ENCODE measurements at regions not wholly inside any gene's neighbourhood (a gene's known extent, or its start where the extent isn't known, plus 50 kb on each side); places are given as distances from the start of the nearest gene placed in this dataset.
A peak's percentile ranks its signal among the peaks of the same experiment; 100 is the strongest.

- Histone ChIP-seq H3K9ac (ENCODE audit: low read length) (no peak overlapping the region), H3K4me1 (ENCODE audit: low read length) (peaks cover 19% of the 10 kb centered on the region), H3K36me3 (replicated peaks; ENCODE audit: low read depth, low read length) (peaks cover 85% of the 10 kb centered on the region), H3K27me3 (ENCODE audit: low read depth, low read length) (no peaks in the 10 kb centered on the region), H3K4me2 (ENCODE audit: low read length) (no peak overlapping the region), H4K20me1 (ENCODE audit: insufficient read depth, low read length) (no peaks in the 10 kb centered on the region), H3K9me3 (ENCODE audit: insufficient read depth, low read length) (peaks cover 15% of the 10 kb centered on the region; the same call in 1 of the 2 replicates), H3K79me2 (ENCODE audit: low read length) (peaks cover 22% of the 10 kb centered on the region), H2AFZ (ENCODE audit: low read depth, low read length) (no peak overlapping the region), H3K27ac (ENCODE audit: low read length) (no peak overlapping the region), H3K4me3 (ENCODE audit: low read length) (no peak overlapping the region)
- TF ChIP-seq, protein P1, sequence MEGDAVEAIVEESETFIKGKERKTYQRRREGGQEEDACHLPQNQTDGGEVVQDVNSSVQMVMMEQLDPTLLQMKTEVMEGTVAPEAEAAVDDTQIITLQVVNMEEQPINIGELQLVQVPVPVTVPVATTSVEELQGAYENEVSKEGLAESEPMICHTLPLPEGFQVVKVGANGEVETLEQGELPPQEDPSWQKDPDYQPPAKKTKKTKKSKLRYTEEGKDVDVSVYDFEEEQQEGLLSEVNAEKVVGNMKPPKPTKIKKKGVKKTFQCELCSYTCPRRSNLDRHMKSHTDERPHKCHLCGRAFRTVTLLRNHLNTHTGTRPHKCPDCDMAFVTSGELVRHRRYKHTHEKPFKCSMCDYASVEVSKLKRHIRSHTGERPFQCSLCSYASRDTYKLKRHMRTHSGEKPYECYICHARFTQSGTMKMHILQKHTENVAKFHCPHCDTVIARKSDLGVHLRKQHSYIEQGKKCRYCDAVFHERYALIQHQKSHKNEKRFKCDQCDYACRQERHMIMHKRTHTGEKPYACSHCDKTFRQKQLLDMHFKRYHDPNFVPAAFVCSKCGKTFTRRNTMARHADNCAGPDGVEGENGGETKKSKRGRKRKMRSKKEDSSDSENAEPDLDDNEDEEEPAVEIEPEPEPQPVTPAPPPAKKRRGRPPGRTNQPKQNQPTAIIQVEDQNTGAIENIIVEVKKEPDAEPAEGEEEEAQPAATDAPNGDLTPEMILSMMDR (IDR thresholded peaks at IDR 0.05; ENCODE audit: low read depth, low read length): no peak
- TF ChIP-seq EZH2phosphoT487 (IDR thresholded peaks at IDR 0.05; ENCODE audit: low read depth): no peak
Measured at GRCh38 chr4:163582703-163583102, 88.2 kb downstream of the TMA16 start.

GRCh38 chr4:163587867-163588266, 93.4 kb downstream of the TMA16 start:
- peaks cover 59% of the 10 kb centered on the region for H3K4me1 ChIP-seq (ENCODE audit: low read length)
- peak overlapping the region; percentile 65 for H3K4me2 ChIP-seq (ENCODE audit: low read length)
- no peaks in the 10 kb centered on the region for H3K9me3 ChIP-seq (ENCODE audit: insufficient read depth, low read length)
- TF ChIP-seq, protein P1 (IDR thresholded peaks at IDR 0.05; ENCODE audit: low read depth, low read length): peak; percentile 98
- no peak for TF ChIP-seq EZH2phosphoT487 (IDR thresholded peaks at IDR 0.05; ENCODE audit: low read depth)
- H3K79me2 ChIP-seq (ENCODE audit: low read length): peaks cover 51% of the 10 kb centered on the region
- no peaks in the 10 kb centered on the region for H3K27me3 ChIP-seq (ENCODE audit: low read depth, low read length)
- H4K20me1 ChIP-seq (ENCODE audit: insufficient read depth, low read length): no peaks in the 10 kb centered on the region
- no peak overlapping the region for H2AFZ ChIP-seq (ENCODE audit: low read depth, low read length)
- H3K9ac ChIP-seq (ENCODE audit: low read length): peak overlapping the region; percentile 81
- H3K27ac ChIP-seq (ENCODE audit: low read length): peak overlapping the region; percentile 92
- peak overlapping the region; percentile 48 for H3K4me3 ChIP-seq (ENCODE audit: low read length)
- peaks cover 42% of the 10 kb centered on the region for H3K36me3 ChIP-seq (replicated peaks; ENCODE audit: low read depth, low read length)

DNA sequence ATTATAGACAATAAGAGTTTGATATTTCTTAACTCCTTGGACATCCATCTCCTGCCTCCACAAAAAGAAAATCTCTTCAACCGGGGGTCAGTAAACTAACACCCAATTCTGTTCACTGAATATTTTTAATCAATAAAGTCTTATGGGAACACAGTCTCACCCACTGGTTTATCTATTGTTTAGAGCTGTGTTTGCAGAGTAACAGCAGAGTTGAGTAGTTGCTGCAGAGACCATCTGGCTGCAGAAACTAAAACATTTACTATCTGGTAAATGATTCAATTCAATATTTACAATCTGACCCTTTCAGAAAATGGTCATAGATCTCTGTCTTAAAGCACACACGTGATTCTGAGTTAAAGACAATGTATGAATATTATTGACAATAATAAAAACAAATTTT, 94.0 kb downstream of the TMA16 start:
- H3K27me3 ChIP-seq (ENCODE audit: low read depth, low read length): no peaks in the 10 kb centered on the region
- no peaks in the 10 kb centered on the region for H3K9me3 ChIP-seq (ENCODE audit: insufficient read depth, low read length)
- peaks cover 66% of the 10 kb centered on the region for H3K4me1 ChIP-seq (ENCODE audit: low read length)
- H3K4me2 ChIP-seq (ENCODE audit: low read length): peak overlapping the region; percentile 65
- peak overlapping the region; percentile 81 for H3K9ac ChIP-seq (ENCODE audit: low read length)
- H3K4me3 ChIP-seq (ENCODE audit: low read length): peak overlapping the region; percentile 48
- H4K20me1 ChIP-seq (ENCODE audit: insufficient read depth, low read length): no peaks in the 10 kb centered on the region
- H2AFZ ChIP-seq (ENCODE audit: low read depth, low read length): no peak overlapping the region
- H3K27ac ChIP-seq (ENCODE audit: low read length): peak overlapping the region; percentile 92
- H3K36me3 ChIP-seq (replicated peaks; ENCODE audit: low read depth, low read length): peaks cover 40% of the 10 kb centered on the region
- H3K79me2 ChIP-seq (ENCODE audit: low read length): peaks cover 57% of the 10 kb centered on the region
- no peak for TF ChIP-seq EZH2phosphoT487 (IDR thresholded peaks at IDR 0.05; ENCODE audit: low read depth)
- TF ChIP-seq, protein P1 (IDR thresholded peaks at IDR 0.05; ENCODE audit: low read depth, low read length): no peak

GRCh38 chr4:163590103-163590502, 95.6 kb downstream of the TMA16 start:
- peak; percentile 67; the same call in 1 of the 2 replicates for TF ChIP-seq EZH2phosphoT487 (IDR thresholded peaks at IDR 0.05; ENCODE audit: low read depth)
- TF ChIP-seq, protein P1 (IDR thresholded peaks at IDR 0.05; ENCODE audit: low read depth, low read length): no peak
- Histone ChIP-seq H3K27ac (ENCODE audit: low read length) (peak overlapping the region; percentile 92), H3K4me1 (ENCODE audit: low read length) (peaks cover 78% of the 10 kb centered on the region), H3K36me3 (replicated peaks; ENCODE audit: low read depth, low read length) (peaks cover 30% of the 10 kb centered on the region), H3K4me3 (ENCODE audit: low read length) (peak overlapping the region; percentile 63), H3K9ac (ENCODE audit: low read length) (peak overlapping the region; percentile 94), H3K9me3 (ENCODE audit: insufficient read depth, low read length) (no peaks in the 10 kb centered on the region), H3K4me2 (ENCODE audit: low read length) (peak overlapping the region; percentile 90), H3K27me3 (ENCODE audit: low read depth, low read length) (no peaks in the 10 kb centered on the region), H4K20me1 (ENCODE audit: insufficient read depth, low read length) (no peaks in the 10 kb centered on the region), H2AFZ (ENCODE audit: low read depth, low read length) (no peak overlapping the region), H3K79me2 (ENCODE audit: low read length) (peaks cover 73% of the 10 kb centered on the region)

Data from OCI-LY3 (cell line).